IMR-90 (cell line): ENCODE measurements at regions not wholly inside any gene's neighbourhood (a gene's known extent, or its start where the extent isn't known, plus 50 kb on each side); places are given as distances from the start of the nearest gene placed in this dataset.

Experiments
- CTCF ChIP-seq: conservative IDR thresholded peaks from 2 replicates; pipeline ENCODE4 v1.5.1; 2012; ENCODE audit warnings: mild to moderate bottlenecking, low read depth, low read length, improper control_type of control experiment
- POLR2A ChIP-seq: IDR thresholded peaks from 2 replicates; pipeline ENCODE4 v1.6.1; 2012; ENCODE audit warnings: mild to moderate bottlenecking, low read depth, low read length
- RCOR1 ChIP-seq: IDR thresholded peaks from 2 replicates; pipeline ENCODE4 v1.6.1; 2012; ENCODE audit warnings: mild to moderate bottlenecking, low read length, improper control_type of control experiment; ENCODE audit not compliant: insufficient replicate concordance
- SMC3 ChIP-seq: fragments of 150-350 bp; IDR thresholded peaks from 2 replicates; pipeline ENCODE4 v1.6.1; 2016; ENCODE audit warnings: low read depth, mild to moderate bottlenecking, antibody characterized with exemption, low read length, moderate library complexity

GRCh38 chr3:124409650-124410275 is 320.5 kb upstream of the UMPS start:
- TF ChIP-seq POLR2A = no peak
- no peak for TF ChIP-seq CTCF
- TF ChIP-seq RCOR1 = no peak
- no peak for TF ChIP-seq SMC3
